Body of pancreas (tissue), 4 donors: ENCODE measurements at regions not wholly inside any gene's neighbourhood (a gene's known extent, or its start where the extent isn't known, plus 50 kb on each side); places are given as distances from the start of the nearest gene placed in this dataset.

Experiments used
- POLR2A ChIP-seq, 3 donors: fragments of 450-650 bp; IDR thresholded peaks; one replicate each; pipeline ENCODE4 v1.6.1; 2016; ENCODE audit warnings: antibody characterized with exemption in 3 of 3, mild to moderate bottlenecking in 2 of 3
- TF ChIP-seq, protein P1 (sequence below), 7 experiments: fragments of 450-650 bp in 4 of 7; fragments of 200-600 bp in 3 of 7; sonication (generic) in 3 of 7; IDR thresholded peaks; one replicate each; pipeline ENCODE4 v1.5.1; 2016 to 2019; ENCODE audit warnings: antibody characterized with exemption in 7 of 7

DNA sequence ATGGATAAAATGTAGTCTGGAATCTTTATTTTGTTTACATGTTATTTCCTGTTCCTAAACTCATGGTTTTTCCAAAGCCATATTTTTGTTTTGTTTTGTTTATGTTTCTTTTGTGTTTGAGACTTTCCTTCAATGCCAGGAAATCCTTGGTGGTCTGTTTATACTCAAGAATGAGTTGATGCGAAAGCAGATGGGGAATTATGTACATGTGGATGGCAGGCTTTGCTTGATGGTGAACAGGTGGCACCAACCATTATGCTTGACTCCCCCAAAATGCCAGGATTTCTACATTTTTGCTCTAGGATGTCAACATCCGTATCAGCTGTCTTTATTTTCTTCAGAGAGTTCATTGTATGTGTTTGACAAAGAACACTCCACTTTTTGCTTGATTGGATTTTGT lies 448.5 kb downstream of the PRDM2 start:
- TF ChIP-seq, protein P1, sequence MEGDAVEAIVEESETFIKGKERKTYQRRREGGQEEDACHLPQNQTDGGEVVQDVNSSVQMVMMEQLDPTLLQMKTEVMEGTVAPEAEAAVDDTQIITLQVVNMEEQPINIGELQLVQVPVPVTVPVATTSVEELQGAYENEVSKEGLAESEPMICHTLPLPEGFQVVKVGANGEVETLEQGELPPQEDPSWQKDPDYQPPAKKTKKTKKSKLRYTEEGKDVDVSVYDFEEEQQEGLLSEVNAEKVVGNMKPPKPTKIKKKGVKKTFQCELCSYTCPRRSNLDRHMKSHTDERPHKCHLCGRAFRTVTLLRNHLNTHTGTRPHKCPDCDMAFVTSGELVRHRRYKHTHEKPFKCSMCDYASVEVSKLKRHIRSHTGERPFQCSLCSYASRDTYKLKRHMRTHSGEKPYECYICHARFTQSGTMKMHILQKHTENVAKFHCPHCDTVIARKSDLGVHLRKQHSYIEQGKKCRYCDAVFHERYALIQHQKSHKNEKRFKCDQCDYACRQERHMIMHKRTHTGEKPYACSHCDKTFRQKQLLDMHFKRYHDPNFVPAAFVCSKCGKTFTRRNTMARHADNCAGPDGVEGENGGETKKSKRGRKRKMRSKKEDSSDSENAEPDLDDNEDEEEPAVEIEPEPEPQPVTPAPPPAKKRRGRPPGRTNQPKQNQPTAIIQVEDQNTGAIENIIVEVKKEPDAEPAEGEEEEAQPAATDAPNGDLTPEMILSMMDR (IDR thresholded peaks at IDR 0.05) = no peak
- TF ChIP-seq POLR2A (IDR thresholded peaks at IDR 0.05) = no peak
